ENCODE measurements at regions not wholly inside any gene's neighbourhood (a gene's known extent, or its start where the extent isn't known, plus 50 kb on each side); places are given as distances from the start of the nearest gene placed in this dataset.

- DNase-seq (ENCODE audit: low read depth in 4 of 4, low spot score in 2 of 4): no peak
These were observed 723.5 kb downstream of the LTN1 start for GRCh38 chr21:28269173-28269572.

DNA sequence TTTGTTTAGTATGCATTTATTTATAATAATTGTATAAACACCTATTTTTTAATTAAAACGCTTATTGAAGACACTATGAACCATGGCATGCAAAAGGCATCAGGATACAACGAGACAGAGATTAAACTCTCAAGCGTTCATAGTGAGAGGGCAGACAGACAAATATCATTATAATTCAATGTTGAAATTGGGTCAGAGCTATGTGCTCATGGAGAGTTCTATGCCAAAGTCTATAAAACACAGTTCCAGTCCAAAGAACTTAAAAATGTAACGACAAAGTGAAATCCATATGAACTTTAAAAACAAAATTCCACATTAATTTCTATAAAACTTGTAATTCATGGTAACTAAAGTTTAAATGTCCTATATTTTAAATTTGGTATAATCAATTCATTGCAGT lies 724.0 kb downstream of the LTN1 start:
- DNase-seq (ENCODE audit: low read depth in 4 of 4, low spot score in 2 of 4): no peak

GRCh38 chr21:28267449-28267848 lies 725.2 kb downstream of the LTN1 start:
- DNase-seq (ENCODE audit: low read depth in 4 of 4, low spot score in 2 of 4): no peak

- DNase-seq (ENCODE audit: low read depth in 4 of 4, low spot score in 2 of 4): no peak
These were observed 726.6 kb downstream of the LTN1 start for GRCh38 chr21:28266061-28266460.

- DNase-seq (ENCODE audit: low read depth in 4 of 4, low spot score in 2 of 4): no peak
These were observed 728.7 kb downstream of the LTN1 start for GRCh38 chr21:28263974-28264373.

GRCh38 chr21:28261298-28261697 lies 731.4 kb downstream of the LTN1 start:
- no peak for DNase-seq (ENCODE audit: low read depth in 4 of 4, low spot score in 2 of 4)

DNA sequence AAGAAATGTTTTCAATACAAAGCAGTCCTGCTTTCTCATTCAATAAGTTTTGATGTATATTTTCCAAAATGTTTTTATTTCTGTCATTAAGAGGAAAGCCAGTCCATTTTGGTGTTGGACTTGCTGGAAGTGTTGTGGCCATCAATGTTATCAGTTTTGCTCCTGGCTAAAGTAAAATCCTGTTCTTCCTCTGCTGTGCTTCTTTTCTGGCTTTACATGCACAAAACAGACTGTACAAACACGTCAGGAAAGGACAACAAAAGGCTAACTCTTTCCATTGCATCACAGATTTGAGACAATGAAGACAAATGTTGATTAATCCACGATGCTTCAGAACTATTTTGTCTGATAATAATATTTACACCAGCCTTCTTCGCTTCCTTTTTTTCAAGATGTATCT lies 735.4 kb downstream of the LTN1 start:
- DNase-seq (ENCODE audit: low read depth in 4 of 4, low spot score in 2 of 4): no peak

DNA sequence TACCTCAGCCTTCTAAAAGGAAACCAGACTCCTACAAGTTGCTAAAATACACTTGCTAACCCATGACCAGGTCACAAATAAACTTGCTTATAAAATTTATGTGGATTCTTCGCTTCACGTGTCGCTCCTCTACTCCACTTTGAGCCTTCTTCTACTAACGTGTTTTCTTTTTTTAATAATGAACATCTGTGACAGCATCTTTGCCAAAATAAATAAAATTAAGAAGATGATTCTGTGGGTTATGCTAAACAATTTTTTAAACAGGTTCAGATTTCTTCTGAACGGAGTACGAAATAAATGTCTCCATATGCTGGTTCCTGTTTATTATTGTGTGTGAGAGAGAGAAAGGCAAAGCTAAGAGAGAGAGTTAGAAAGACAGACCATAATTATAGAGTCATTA lies 735.8 kb downstream of the LTN1 start:
- no peak for DNase-seq (ENCODE audit: low read depth in 4 of 4, low spot score in 2 of 4)

GRCh38 chr21:28256420-28256831 lies 736.3 kb downstream of the LTN1 start:
- peak in 1 of 4 donors; percentile 35 for DNase-seq (ENCODE audit: low read depth in 4 of 4, low spot score in 2 of 4)

DNA sequence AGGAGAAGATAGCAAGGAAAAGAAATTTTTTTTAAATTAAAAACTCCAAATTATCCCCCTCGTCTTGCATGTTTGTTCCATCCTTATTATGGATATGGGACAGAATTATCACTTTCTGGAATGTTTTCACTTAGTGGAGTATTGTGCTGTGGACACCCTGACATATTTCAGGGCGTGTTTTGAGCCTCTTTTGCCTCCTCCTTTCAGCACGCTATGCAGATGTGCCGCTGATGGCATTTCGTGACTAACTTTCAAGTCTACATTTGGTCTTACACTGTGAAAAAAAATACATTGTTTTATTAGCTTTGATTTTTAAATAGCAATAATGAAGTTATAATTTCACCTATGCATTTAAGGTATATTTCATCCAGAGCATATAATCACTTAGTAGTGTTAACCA lies 738.7 kb downstream of the LTN1 start:
- DNase-seq (ENCODE audit: low read depth in 4 of 4, low spot score in 2 of 4): no peak

DNA sequence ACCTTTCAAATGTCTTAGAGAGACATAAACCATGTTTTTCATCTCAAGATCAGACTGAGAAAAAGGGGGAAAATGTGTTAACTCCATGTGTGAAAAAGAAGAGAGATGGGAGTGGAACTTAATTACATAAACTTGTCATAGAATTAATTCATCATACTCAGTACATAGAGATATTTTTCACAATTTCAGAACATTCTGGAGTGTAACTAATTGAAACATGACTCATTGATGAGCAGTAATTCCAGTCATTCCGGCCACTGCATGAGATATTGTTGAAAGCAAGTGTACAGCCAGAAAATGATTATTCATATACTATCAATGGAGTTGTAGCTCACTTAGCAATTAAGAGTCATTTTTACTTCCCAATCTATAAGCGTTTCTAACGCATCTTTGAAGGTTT lies 739.3 kb downstream of the LTN1 start:
- DNase-seq (ENCODE audit: low read depth in 4 of 4, low spot score in 2 of 4): no peak

GRCh38 chr21:28252928-28253327 lies 739.7 kb downstream of the LTN1 start:
- DNase-seq (ENCODE audit: low read depth in 4 of 4, low spot score in 2 of 4): no peak

GRCh38 chr21:28250946-28251345 lies 741.7 kb downstream of the LTN1 start:
- DNase-seq (ENCODE audit: low read depth in 4 of 4, low spot score in 2 of 4): no peak

DNA sequence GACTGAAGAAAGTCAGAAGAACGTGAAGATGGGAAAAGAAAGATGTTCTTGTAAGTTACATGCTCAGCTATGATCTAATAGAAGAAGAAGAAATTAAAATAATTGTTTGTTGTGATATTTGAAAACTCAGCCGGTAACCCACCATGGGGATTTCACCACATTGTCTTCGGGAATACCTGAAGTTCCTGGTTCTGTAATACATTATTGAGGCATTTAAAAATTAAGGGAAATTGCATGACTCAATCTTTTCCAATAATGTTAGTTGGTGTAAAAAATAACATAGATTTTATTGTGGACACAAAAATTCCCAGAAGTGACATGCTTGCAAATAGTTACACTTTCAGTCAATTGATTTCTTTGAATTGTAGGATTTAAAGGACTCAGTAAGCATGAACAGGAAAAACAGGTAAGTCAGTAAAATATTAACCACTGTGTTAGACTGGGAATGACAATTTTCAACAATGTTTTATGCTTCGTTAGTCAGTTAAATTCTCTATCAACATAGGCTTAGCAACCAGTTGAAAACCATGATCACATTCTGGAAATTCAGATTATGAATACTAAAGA lies 745.1 kb downstream of the LTN1 start:
- peak in 2 of 4 donors; percentile 32 to 69 for DNase-seq (ENCODE audit: low read depth in 4 of 4, low spot score in 2 of 4)

GRCh38 chr21:28240586-28240985 lies 752.1 kb downstream of the LTN1 start:
- no peak for DNase-seq (ENCODE audit: low read depth in 4 of 4, low spot score in 2 of 4)

DNA sequence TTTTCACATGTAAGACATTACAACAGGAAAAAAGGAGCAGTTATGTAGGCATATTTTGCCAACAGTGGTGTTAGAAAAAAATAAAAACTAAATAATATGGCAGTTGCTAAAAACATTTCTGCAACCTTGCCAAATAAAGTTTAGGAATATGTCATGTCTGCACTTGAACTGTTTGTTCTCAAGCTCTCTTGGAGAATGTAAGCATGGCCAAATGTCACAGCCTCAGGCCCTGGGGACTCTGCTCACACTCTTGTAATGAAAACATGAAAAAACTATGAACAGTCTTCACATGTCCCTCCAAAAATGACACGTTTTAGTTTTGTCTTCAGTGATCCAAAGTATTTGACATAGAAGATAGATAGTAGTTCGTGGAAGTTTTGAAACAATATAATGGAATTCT lies 753.3 kb downstream of the LTN1 start:
- DNase-seq (ENCODE audit: low read depth in 4 of 4, low spot score in 2 of 4): no peak

DNA sequence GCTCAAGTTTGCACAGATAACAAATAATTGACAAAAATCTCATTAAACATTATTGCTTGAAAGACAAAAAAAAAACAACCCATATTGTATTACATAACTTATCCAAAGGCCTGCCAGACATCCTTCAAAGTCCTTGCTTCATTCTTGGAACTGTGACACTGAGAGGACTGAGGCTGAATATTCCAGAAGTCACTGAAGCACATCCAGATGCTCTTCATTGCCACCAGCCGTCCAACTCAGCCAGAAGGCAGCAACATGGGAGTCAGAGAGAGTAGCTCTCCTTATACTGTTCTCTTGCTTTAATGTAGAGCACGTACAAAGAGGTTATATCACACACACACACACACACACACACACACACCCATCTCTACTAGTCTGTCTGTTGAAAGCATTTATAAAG lies 755.0 kb downstream of the LTN1 start:
- DNase-seq (ENCODE audit: low read depth in 4 of 4, low spot score in 2 of 4): no peak

DNA sequence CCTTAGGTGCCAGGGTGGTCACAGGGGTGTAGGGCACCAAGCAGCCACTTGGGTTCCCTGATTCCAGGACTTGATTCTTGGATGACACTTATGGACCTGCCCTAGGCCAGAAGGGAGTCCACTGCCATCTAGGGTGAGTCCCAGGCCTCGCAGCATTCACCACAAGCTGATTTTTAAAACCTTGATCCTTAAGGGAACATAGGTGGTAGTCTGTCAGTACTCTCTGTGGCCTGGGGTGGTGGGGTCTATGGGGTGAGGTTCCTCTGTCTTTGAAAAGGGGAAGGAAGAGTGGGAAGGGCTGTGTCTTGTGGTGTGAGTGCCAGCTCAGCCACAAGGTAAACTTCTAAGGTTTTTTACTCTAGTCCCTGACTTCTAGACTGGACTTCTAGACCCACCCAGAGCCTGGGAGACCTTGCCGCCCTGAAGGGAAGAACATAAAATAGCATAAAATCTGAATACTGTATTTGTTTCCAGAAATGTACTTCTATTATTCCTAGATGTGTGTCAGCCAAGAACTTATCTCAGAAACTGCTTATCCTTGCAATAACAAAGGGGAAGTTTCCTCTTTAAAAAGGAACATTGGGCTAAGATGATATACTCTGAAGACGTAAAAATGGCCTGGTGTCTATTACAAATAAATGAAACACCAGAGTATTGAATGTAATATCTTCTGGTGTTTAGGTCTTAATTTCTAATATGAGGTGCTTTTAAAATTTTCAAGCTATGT lies 757.3 kb downstream of the LTN1 start:
- DNase-seq (ENCODE audit: low read depth in 4 of 4, low spot score in 2 of 4): no peak

- DNase-seq (ENCODE audit: low read depth in 4 of 4, low spot score in 2 of 4): no peak
These were observed 758.4 kb downstream of the LTN1 start for GRCh38 chr21:28234326-28234725.

DNA sequence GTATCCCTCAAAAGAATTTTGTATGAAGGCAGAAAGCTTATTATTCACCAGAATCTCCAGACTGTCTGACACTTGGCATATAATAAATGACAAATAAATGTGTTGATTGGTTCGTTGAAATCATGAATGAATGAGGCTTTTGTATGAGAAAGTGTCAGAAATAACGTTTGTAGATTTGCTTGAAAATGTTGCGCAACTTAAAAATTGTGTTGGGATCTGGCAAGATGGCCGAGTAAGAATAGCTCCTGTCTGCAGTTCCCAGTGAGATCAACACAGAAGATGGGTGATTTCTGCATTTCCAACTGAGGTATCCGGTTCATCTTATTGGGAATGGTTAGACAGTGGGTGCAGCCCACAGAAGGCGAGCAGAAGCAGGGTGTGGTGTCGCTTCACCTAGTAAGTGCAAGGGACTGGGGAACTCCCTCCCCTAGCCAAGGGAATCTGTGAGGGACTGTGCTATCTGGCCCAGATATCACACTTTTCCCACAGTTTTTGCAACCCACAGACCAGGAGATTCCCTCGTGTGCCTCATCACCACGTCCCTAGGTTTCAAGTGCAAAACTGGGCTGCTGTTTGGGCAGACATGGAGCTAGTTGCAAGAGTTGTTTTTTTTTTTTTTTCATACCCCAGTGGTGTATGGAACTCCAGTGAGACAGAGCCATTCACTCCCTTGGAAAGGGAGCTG lies 759.0 kb downstream of the LTN1 start:
- DNase-seq (ENCODE audit: low read depth in 4 of 4, low spot score in 2 of 4): no peak

DNA sequence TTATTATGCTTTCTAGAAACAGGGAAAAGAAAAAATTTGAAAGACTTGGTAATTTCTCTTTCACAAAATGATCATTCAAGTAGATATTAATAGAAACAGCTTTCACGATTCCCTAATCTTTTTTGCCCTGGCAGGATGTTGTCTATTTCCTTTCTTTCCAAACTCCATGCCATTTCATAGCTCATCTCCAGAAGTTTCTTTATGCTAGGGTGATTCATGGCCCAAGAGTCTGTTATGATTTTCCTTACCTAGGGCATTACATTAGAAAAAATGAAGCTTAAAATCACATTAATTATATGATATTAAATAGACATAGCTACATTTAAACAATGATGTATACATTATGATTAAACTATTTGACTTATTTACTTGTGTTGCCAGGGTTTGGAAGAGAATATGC lies 762.1 kb downstream of the LTN1 start:
- no peak for DNase-seq (ENCODE audit: low read depth in 4 of 4, low spot score in 2 of 4)

GRCh38 chr21:28229814-28230213 lies 762.9 kb downstream of the LTN1 start:
- no peak for DNase-seq (ENCODE audit: low read depth in 4 of 4, low spot score in 2 of 4)

All from left renal cortex interstitium (tissue), 4 donors.